ENCODE measurements at regions not wholly inside any gene's neighbourhood (a gene's known extent, or its start where the extent isn't known, plus 50 kb on each side); places are given as distances from the start of the nearest gene placed in this dataset.

GRCh38 chr2:16722677-16723076, 57.0 kb upstream of the CYRIA start:
- TF ChIP-seq, protein P1, sequence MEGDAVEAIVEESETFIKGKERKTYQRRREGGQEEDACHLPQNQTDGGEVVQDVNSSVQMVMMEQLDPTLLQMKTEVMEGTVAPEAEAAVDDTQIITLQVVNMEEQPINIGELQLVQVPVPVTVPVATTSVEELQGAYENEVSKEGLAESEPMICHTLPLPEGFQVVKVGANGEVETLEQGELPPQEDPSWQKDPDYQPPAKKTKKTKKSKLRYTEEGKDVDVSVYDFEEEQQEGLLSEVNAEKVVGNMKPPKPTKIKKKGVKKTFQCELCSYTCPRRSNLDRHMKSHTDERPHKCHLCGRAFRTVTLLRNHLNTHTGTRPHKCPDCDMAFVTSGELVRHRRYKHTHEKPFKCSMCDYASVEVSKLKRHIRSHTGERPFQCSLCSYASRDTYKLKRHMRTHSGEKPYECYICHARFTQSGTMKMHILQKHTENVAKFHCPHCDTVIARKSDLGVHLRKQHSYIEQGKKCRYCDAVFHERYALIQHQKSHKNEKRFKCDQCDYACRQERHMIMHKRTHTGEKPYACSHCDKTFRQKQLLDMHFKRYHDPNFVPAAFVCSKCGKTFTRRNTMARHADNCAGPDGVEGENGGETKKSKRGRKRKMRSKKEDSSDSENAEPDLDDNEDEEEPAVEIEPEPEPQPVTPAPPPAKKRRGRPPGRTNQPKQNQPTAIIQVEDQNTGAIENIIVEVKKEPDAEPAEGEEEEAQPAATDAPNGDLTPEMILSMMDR (IDR thresholded peaks at IDR 0.05), result no peak
- TF ChIP-seq POLR2A (IDR thresholded peaks at IDR 0.05), result no peak

All from esophagus squamous epithelium (tissue), 4 donors.